K562 (cell line): ENCODE measurements at regions not wholly inside any gene's neighbourhood (a gene's known extent, or its start where the extent isn't known, plus 50 kb on each side); places are given as distances from the start of the nearest gene placed in this dataset.

Source experiments
- ATAC-seq: fragments of 200-7000 bp; cut with Tn5 transposase; 3 replicates; pipeline ENCODE4 v1.9.1; 2020; ENCODE audit warnings: moderate library complexity
- BruUV-seq: library from RNA; stranded (reverse); fragments of 400-500 nt; replicated peaks from 2 replicates; lab custom pipeline; 2021; lab: Mats Ljungman, UMichigan
- CTCF ChIA-PET: fragments of 300-600 bp; formaldehyde crosslinking; extraction: SDS; loops from one replicate; lab custom pipeline; 2021; ENCODE audit warnings: low intra/inter-chr PET ratio; lab: Yijun Ruan, JAX
- POLR2A ChIA-PET: fragments of 300-600, 350-650 bp; sonication (Branson Sonifier 250); formaldehyde crosslinking; extraction: SDS; loops from one replicate; lab custom pipeline; 2021; ENCODE audit warnings: antibody characterized with exemption, inconsistent platforms; lab: Yijun Ruan, JAX
- DNase-seq, 4 experiments: peaks; one replicate each; pipeline versions ENCODE4 v3.0.0 to v3.0.0-alpha.2; 2011 to 2018; ENCODE audit warnings: low spot score in 3 of 4, mixed read lengths in 3 of 4; ENCODE audit errors: extremely low read depth in 1 of 4
- FAIRE-seq: peaks from 2 replicates; lab custom pipeline; 2011; peaks lifted over from hg19 to GRCh38; lab: Jason Lieb, UNC
- H2AFZ ChIP-seq: 2 replicates; pipeline ENCODE4 v1.6.0; 2011; ENCODE audit warnings: low read depth, low read length, control low read depth, inconsistent platforms
- H3K27ac ChIP-seq: fragments of 200-600 bp; 3 replicates; pipeline ENCODE4 v1.8.0; 2011; ENCODE audit warnings: low read depth, mild to moderate bottlenecking, control low read depth, inconsistent platforms, low read length, moderate library complexity, mixed read lengths; ENCODE audit errors: extremely low read depth
- H3K27me3 ChIP-seq, 2 experiments: fragments of 300-600 bp in 1 of 2; 2 replicates in 1 of 2; 3 replicates in 1 of 2; pipeline versions ENCODE4 v1.6.0 to v1.8.0; 2011; ENCODE audit warnings: inconsistent platforms in 2 of 2, low read length in 2 of 2, mild to moderate bottlenecking in 1 of 2, mixed read lengths in 1 of 2, moderate library complexity in 1 of 2; ENCODE audit not compliant: control insufficient read depth in 2 of 2, insufficient read depth in 2 of 2
- H3K36me3 ChIP-seq: fragments of 300-600 bp; 3 replicates; pipeline ENCODE4 v1.8.0; 2011; ENCODE audit warnings: mild to moderate bottlenecking, low read length, inconsistent platforms; ENCODE audit not compliant: control insufficient read depth, insufficient read depth
- H3K4me1 ChIP-seq, 2 experiments: fragments of 200-600 bp in 1 of 2; replicated peaks in 1 of 2; 2 replicates in 1 of 2; 3 replicates in 1 of 2; pipeline versions ENCODE4 v1.5.1 to v1.8.0; 2011; ENCODE audit warnings: inconsistent platforms in 2 of 2, low read length in 2 of 2, mild to moderate bottlenecking in 1 of 2, mixed read lengths in 1 of 2, moderate library complexity in 1 of 2; ENCODE audit not compliant: control insufficient read depth in 2 of 2, insufficient read depth in 2 of 2
- H3K4me2 ChIP-seq: 2 replicates; pipeline ENCODE4 v1.6.1; 2011; ENCODE audit warnings: low read length, control low read depth, inconsistent platforms, mixed read lengths; ENCODE audit not compliant: insufficient read depth
- H3K4me3 ChIP-seq: fragments of 200-600 bp; sonication (generic), shearing (Covaris generic); 2 replicates; pipeline ENCODE4 v1.5.1; 2016; ENCODE audit warnings: control low read depth, inconsistent platforms
- H3K79me2 ChIP-seq: fragments of 200-600 bp; 3 replicates; pipeline ENCODE4 v1.8.0; 2011; ENCODE audit warnings: low read length, inconsistent platforms; ENCODE audit not compliant: control insufficient read depth, insufficient read depth
- H3K9ac ChIP-seq, 2 experiments: 2 replicates each; pipeline versions ENCODE4 v1.6.0 to v1.6.1; 2011; ENCODE audit warnings: low read depth in 2 of 2, low read length in 2 of 2, control low read depth in 1 of 2, inconsistent platforms in 1 of 2, mild to moderate bottlenecking in 1 of 2, mixed read lengths in 1 of 2; ENCODE audit not compliant: insufficient read depth in 1 of 2
- H3K9me1 ChIP-seq: one replicate; pipeline ENCODE4 v1.6.0; 2011; ENCODE audit warnings: inconsistent platforms, mild to moderate bottlenecking, low read length, moderate library complexity; ENCODE audit not compliant: control insufficient read depth, insufficient read depth
- H3K9me3 ChIP-seq: replicated peaks from 2 replicates; pipeline ENCODE4 v1.5.1; 2011; ENCODE audit warnings: low read depth, low read length, inconsistent platforms; ENCODE audit not compliant: control insufficient read depth, insufficient read depth
- H4K20me1 ChIP-seq: replicated peaks from 2 replicates; pipeline ENCODE4 v1.6.1; 2011; ENCODE audit warnings: low read length, inconsistent platforms, mixed read lengths; ENCODE audit not compliant: control insufficient read depth, insufficient read depth
- GABPB1 ChIP-seq: sonication (generic); formaldehyde crosslinking; IDR thresholded peaks from 2 replicates; pipeline ENCODE4 v1.8.0; 2022; ENCODE audit warnings: mild to moderate bottlenecking, missing genetic modification reagents
- NR2F6 ChIP-seq: fragments of 450-650 bp; formaldehyde crosslinking; IDR thresholded peaks from 2 replicates; pipeline ENCODE4 v1.4.0; 2020; ENCODE audit warnings: mild to moderate bottlenecking
- STAT5A ChIP-seq: IDR thresholded peaks from 2 replicates; pipeline ENCODE4 v1.6.1; 2012; ENCODE audit warnings: low read length, inconsistent platforms, borderline replicate concordance
- TGIF2 ChIP-seq: sonication (generic); formaldehyde crosslinking; IDR thresholded peaks from 2 replicates; pipeline ENCODE4 v1.8.1; 2022; ENCODE audit warnings: mild to moderate bottlenecking, missing genetic modification reagents, moderate library complexity
- ZBTB7A ChIP-seq: IDR thresholded peaks from 2 replicates; pipeline ENCODE4 v1.6.1; 2011; ENCODE audit warnings: low read depth, mild to moderate bottlenecking, low read length, moderate library complexity, borderline replicate concordance; ENCODE audit not compliant: control insufficient read depth
- ZNF766 ChIP-seq: fragments of 200-800 bp; sonication (Bioruptor generic); conservative IDR thresholded peaks from 2 replicates; pipeline ENCODE4 v1.6.1; 2016; ENCODE audit warnings: missing genetic modification characterization, missing compliant biosample characterization
- ZSCAN29 ChIP-seq: fragments of 450-650 bp; IDR thresholded peaks from 2 replicates; pipeline ENCODE4 v1.6.1; 2017
- WGBS: fragments of 100-300 bp; shearing (Covaris generic); methylation state at CpG from one replicate; pipeline ENCODE4 v1.1.6; 2016; ENCODE audit warnings: low coverage, mixed read lengths; ENCODE audit not compliant: insufficient coverage; ENCODE audit errors: missing lambda C conversion rate; 5-methylcytosine and 5-hydroxymethylcytosine counted together
- in situ Hi-C: fragments of 300-500 bp; cut with MboI; formaldehyde crosslinking; loops from 4 replicates; pipeline ENCODE4 v1.15.0; 2018; ENCODE audit warnings: inconsistent platforms, mixed read lengths
- intact Hi-C: fragments of 100-400 bp; cut with micrococcal nuclease; formaldehyde crosslinking; loops from 2 replicates; pipeline ENCODE4 v1.14.2; 2022
- TF ChIP-seq, protein P1 (sequence below): sonication (generic); formaldehyde crosslinking; IDR thresholded peaks from 2 replicates; pipeline ENCODE4 v1.8.1; 2023; ENCODE audit warnings: missing genetic modification reagents, mild to moderate bottlenecking, borderline replicate concordance
- TF ChIP-seq, protein P2 (sequence below): sonication (generic); formaldehyde crosslinking; IDR thresholded peaks from 2 replicates; pipeline ENCODE4 v1.8.0; 2022; ENCODE audit warnings: mild to moderate bottlenecking, missing genetic modification reagents
- TF ChIP-seq, protein P3 (sequence below): fragments of 450-650 bp; IDR thresholded peaks from 2 replicates; pipeline ENCODE4 v1.6.1; 2017; ENCODE audit warnings: mild to moderate bottlenecking, moderate library complexity

DNA sequence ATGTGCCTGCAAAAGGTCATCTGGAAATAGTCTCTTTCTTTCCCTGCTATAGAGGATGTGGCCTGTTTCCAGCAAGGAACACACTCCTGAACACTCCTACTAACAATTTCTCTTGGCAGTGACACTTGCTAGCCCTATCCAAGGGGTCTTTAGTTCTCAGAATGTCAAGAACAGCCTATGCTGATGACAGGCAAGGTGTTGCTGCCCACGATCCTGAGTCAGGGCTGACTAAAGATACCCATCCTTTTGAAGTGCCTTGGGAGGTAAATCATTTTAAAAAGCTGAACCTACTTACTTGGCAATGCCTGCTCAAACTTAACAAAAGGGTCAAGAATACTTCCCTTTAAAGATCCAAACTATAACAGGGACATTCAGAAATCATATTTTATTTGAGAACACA is 1146.4 kb downstream of the VRK1 start (continued):
- TF ChIP-seq, protein P1, sequence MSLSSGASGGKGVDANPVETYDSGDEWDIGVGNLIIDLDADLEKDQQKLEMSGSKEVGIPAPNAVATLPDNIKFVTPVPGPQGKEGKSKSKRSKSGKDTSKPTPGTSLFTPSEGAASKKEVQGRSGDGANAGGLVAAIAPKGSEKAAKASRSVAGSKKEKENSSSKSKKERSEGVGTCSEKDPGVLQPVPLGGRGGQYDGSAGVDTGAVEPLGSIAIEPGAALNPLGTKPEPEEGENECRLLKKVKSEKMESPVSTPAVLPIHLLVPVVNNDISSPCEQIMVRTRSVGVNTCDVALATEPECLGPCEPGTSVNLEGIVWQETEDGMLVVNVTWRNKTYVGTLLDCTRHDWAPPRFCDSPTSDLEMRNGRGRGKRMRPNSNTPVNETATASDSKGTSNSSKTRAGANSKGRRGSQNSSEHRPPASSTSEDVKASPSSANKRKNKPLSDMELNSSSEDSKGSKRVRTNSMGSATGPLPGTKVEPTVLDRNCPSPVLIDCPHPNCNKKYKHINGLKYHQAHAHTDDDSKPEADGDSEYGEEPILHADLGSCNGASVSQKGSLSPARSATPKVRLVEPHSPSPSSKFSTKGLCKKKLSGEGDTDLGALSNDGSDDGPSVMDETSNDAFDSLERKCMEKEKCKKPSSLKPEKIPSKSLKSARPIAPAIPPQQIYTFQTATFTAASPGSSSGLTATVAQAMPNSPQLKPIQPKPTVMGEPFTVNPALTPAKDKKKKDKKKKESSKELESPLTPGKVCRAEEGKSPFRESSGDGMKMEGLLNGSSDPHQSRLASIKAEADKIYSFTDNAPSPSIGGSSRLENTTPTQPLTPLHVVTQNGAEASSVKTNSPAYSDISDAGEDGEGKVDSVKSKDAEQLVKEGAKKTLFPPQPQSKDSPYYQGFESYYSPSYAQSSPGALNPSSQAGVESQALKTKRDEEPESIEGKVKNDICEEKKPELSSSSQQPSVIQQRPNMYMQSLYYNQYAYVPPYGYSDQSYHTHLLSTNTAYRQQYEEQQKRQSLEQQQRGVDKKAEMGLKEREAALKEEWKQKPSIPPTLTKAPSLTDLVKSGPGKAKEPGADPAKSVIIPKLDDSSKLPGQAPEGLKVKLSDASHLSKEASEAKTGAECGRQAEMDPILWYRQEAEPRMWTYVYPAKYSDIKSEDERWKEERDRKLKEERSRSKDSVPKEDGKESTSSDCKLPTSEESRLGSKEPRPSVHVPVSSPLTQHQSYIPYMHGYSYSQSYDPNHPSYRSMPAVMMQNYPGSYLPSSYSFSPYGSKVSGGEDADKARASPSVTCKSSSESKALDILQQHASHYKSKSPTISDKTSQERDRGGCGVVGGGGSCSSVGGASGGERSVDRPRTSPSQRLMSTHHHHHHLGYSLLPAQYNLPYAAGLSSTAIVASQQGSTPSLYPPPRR (CRISPR knock-in tag): no peak

DNA sequence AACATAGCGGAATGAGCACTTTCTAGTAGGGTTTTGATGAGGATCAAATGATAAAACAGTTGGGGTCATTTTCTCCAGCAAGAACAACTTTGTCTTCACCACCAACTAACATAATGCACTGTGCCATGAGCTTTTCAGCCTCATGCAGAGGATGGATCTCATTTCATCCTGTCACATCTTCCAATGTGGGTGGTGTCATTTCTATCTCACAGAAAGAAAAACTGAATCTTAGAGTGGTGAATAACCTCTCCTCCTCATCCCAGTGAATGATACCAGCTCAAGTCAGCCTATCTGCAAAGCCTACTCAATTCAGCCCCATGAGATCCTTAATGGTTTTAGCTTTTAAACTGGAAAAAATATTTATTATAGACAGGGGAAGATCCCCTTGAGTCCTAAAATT is 1147.2 kb downstream of the VRK1 start:
- no peaks in the 10 kb centered on the region for H3K79me2 ChIP-seq
- intact Hi-C loops: no loop called here
- ATAC-seq (no peak), DNase-seq (no peak), FAIRE-seq (no peak)
- H3K4me3 ChIP-seq: no peak overlapping the region
- H3K4me1 ChIP-seq: no peaks in the 10 kb centered on the region
- no peaks in the 10 kb centered on the region for H3K9me1 ChIP-seq
- ChIA-PET CTCF (no interaction called here), POLR2A (interaction anchor here (0.6 kb wide), 1 partner anchor 666 kb away, joined by 4 read pairs; no protein-coding TSS in a partner anchor)
- no peak overlapping the region for H3K4me2 ChIP-seq
- no peak overlapping the region for H3K27ac ChIP-seq
- H3K27me3 ChIP-seq: no peaks in the 10 kb centered on the region
- BruUV-seq: no TSS peak
- no peak overlapping the region for H2AFZ ChIP-seq
- no peaks in the 10 kb centered on the region for H3K36me3 ChIP-seq
- TF ChIP-seq NR2F6 (CRISPR knock-in tag) (no peak), GABPB1 (CRISPR knock-in tag) (no peak), STAT5A (no peak), TGIF2 (CRISPR knock-in tag) (no peak), ZNF766 (CRISPR knock-in tag) (no peak), ZSCAN29 (no peak), ZBTB7A (no peak)
- TF ChIP-seq, protein P2, sequence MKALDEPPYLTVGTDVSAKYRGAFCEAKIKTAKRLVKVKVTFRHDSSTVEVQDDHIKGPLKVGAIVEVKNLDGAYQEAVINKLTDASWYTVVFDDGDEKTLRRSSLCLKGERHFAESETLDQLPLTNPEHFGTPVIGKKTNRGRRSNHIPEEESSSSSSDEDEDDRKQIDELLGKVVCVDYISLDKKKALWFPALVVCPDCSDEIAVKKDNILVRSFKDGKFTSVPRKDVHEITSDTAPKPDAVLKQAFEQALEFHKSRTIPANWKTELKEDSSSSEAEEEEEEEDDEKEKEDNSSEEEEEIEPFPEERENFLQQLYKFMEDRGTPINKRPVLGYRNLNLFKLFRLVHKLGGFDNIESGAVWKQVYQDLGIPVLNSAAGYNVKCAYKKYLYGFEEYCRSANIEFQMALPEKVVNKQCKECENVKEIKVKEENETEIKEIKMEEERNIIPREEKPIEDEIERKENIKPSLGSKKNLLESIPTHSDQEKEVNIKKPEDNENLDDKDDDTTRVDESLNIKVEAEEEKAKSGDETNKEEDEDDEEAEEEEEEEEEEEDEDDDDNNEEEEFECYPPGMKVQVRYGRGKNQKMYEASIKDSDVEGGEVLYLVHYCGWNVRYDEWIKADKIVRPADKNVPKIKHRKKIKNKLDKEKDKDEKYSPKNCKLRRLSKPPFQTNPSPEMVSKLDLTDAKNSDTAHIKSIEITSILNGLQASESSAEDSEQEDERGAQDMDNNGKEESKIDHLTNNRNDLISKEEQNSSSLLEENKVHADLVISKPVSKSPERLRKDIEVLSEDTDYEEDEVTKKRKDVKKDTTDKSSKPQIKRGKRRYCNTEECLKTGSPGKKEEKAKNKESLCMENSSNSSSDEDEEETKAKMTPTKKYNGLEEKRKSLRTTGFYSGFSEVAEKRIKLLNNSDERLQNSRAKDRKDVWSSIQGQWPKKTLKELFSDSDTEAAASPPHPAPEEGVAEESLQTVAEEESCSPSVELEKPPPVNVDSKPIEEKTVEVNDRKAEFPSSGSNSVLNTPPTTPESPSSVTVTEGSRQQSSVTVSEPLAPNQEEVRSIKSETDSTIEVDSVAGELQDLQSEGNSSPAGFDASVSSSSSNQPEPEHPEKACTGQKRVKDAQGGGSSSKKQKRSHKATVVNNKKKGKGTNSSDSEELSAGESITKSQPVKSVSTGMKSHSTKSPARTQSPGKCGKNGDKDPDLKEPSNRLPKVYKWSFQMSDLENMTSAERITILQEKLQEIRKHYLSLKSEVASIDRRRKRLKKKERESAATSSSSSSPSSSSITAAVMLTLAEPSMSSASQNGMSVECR (CRISPR knock-in tag): no peak
- TF ChIP-seq, protein P3, sequence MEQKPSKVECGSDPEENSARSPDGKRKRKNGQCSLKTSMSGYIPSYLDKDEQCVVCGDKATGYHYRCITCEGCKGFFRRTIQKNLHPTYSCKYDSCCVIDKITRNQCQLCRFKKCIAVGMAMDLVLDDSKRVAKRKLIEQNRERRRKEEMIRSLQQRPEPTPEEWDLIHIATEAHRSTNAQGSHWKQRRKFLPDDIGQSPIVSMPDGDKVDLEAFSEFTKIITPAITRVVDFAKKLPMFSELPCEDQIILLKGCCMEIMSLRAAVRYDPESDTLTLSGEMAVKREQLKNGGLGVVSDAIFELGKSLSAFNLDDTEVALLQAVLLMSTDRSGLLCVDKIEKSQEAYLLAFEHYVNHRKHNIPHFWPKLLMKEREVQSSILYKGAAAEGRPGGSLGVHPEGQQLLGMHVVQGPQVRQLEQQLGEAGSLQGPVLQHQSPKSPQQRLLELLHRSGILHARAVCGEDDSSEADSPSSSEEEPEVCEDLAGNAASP: no peak
- H4K20me1 ChIP-seq: no peaks in the 10 kb centered on the region
- H3K9ac ChIP-seq: no peak overlapping the region
- in situ Hi-C loops: no loop called here
- no peaks in the 10 kb centered on the region for H3K9me3 ChIP-seq
- 0% methylated on average over 1 of the region's 1 CpG for WGBS
